Hematopoietic multipotent progenitor cell treated with erythropoietin and hydrocortisone succinate and interleukin-3 and kit ligand, for 4 days (in vitro differentiated cells): ENCODE measurements at regions not wholly inside any gene's neighbourhood (a gene's known extent, or its start where the extent isn't known, plus 50 kb on each side); places are given as distances from the start of the nearest gene placed in this dataset.

Experiments used
- DNase-seq: peaks from one replicate; pipeline ENCODE4 v3.0.0-alpha.2; 2015

- DNase-seq: no peak
Observed at GRCh38 chr20:60729135-60729900, 522.7 kb upstream of the CDH4 start.

GRCh38 chr20:60732322-60732721 lies 519.7 kb upstream of the CDH4 start:
- no peak for DNase-seq

DNA sequence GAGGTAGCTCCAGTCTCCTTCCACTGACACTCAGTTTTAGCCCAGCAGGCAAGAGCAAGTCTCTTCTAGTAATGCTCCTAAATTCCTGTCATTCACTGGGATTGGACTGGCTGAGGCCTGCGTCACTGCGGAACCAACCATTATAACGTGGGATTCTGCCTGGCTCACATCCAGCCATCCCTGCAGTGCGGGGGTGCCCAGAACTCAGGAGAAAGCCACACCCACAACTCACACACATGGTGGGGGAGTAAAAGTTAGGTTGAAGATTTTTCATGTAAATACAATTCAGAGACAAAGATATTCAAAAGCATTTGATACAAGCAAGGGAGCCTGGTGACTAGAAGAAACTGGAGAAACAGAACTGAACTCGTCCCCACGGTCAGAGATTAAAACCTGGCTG lies 504.0 kb upstream of the CDH4 start:
- DNase-seq: no peak

DNA sequence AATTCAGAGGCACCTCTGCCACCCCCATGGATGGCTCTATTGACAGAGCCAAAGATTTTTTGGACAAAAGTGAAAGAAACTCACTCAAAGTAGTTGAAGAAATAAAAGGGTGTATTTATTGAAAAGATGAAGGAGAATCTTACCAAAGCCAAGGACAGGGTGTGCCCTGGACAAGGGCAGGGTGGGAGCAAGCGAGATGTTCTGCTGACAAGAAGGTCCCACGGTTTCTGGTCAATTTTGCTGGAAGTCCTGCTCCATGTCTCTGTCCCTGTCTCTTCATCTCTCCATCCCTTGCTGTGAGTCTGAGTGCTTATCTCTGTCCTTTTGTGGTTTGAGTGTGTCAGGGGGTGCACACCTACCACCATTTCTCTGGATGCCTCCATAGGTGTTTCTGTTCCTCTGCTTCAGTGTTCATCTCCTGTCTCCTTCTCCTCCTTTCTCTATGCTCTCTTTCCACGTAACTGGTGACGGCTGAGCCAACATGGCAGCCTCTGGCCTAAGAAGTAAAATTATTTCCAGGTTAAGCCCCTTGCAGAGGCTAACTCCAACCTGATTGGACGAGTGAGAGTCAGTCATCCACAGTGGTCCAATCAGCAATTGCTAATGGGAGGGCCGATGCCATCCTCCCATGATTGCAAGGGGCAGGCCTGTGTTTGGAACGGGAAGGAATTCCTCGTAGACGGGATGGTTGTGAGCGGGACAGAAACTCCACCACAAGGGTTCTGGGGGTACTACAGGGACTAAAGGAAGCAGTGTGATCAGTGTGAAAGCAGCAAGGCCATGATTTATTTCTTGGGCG lies 502.1 kb upstream of the CDH4 start:
- DNase-seq: no peak

- DNase-seq: no peak
Observed at GRCh38 chr20:60750909-60751308, 501.2 kb upstream of the CDH4 start.

GRCh38 chr20:60751826-60752225 lies 500.2 kb upstream of the CDH4 start:
- DNase-seq: no peak

DNA sequence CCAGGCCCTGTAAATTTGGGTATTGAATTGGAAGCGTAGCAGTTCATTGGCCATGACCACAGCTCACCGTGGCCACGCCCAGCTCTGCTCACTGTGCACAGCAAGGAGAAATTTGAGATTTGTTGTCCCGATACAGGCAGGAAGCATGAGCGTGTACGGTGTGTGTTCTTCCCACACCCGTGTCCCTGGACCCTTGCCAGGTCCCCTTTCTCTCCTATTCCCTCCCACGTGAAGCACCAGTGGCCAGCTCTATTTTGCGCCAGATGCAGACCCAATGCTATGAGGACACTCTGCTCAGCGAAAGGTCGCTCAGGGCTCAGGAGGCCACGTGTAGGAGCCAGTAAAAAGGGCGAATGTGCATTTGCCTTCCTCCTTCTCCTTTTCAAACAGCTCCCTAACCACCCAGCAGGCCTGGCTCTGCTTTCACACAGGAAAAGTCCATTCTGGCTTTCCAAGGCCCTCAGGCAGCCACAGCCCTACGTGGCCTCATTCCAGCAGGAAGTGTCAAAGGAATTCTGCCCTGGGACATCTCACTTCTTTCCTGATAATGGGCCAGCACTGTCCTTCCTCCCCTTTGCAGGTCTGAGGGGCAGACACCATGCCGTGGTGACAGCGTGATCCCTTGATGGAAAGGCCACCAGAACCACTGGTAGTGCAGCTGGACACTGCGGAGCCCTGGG lies 499.2 kb upstream of the CDH4 start:
- DNase-seq: no peak

DNA sequence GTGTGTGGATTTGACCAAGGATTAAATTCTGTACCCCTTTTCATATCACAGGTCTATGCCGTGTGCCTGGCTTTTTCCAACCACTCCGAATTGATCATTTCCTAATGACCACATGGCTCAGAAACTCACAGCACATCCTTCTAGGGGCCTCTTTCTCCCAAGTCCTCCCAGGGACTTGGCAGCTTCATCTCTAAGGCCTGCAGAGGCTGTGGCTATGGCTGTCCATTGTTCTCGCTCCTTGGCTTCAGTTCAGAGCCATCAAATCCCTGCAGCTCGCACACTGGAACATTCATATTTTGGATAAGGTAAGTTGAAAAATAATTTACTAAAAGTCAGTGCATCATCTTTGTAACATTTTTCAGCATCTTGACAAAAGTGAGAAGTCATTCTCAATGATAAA lies 497.2 kb upstream of the CDH4 start:
- no peak for DNase-seq

GRCh38 chr20:60759651-60760050 lies 492.4 kb upstream of the CDH4 start:
- no peak for DNase-seq

DNA sequence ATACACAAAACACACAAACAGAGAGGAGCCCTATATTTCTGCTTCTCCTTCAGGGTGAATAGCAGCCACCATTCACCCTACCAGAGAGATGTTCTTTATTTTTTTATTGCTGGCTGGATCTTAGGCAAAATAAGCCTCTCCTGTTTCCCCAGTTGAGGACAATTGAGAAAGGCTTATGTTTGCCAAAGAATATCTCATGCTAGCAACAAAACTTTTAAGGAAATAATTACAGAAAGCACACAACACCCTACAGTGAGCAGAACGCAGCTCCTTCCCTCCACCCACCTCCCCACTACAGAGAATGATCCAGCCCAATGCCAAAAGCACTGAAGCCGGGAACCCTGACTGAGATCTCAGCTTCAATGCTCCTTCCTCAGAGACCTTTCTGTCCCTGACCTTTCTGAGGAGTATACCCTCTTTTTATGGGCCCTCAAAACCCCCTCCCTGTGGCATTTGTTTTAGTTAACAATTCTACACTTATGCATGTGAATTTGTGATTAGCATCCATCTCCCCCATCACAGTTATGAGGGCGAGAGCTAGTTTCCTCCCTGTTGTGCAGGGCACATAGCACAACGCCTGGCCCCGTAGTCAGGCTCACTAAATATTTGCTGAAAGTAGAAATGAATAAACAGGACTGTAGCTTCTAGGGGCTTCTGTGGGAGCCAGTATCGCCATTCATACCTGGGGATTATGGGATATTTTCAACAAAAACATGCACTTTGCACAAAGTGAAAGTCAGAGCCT lies 491.6 kb upstream of the CDH4 start:
- DNase-seq: no peak

GRCh38 chr20:60761056-60761455 lies 491.0 kb upstream of the CDH4 start:
- no peak for DNase-seq

DNA sequence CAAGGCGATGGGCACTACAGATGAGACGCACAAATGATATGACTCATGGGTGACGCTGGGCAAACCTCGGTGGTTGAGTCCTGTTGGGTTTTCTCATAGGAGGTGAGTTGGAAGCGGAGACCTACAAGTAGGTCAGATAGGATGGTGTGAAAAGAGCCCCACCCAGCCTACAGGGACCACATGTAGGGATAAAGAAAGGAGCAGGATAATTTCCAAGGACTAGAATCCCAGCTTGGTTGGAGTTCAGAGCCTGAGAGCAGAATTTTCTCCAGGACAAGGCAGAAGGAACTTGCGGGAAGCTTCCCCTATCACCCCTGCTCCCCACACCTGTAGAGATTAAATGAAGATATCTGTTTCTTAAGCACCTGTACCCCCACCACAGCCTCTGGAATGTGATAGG lies 489.7 kb upstream of the CDH4 start:
- no peak for DNase-seq

- no peak for DNase-seq
Observed at GRCh38 chr20:60764328-60764727, 487.7 kb upstream of the CDH4 start.

DNA sequence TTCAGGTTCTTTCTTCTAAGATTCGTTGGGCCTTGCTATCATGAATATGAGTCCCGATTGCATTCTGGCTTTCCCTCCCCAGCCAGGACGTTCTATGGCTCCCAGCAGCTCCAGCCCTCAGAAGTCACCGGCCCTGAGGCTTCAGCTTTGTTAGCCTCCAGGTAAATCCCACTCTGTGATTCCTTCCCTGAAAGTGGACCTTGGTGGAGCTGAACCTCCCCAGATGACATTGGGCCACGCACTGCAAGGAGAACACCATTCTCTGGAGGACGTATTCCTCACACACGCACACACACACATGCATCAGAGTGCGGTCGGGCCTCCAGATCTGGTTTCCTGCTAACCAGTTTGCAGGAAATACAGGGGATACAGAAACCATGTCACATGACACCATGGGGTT lies 487.3 kb upstream of the CDH4 start:
- no peak for DNase-seq

- no peak for DNase-seq
Observed at GRCh38 chr20:60765821-60766403, 486.1 kb upstream of the CDH4 start.

DNA sequence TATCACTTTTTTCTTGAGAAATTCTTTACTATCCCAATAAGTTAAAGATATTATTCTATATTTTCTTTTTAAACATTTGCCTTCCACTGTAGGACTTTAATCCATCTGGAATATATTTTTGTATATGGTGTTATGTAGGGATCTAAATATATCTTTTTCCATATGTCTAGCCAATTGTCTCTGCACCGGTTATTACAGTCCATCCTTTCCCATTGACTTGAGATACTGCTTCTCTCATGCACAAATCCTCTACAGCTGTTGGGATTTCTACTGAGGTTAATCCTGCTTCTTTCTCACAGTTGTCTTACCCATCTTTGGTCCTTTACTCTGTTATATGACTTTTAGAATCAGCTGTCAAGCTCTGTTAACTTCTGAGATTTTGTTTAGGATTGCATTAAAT lies 483.8 kb upstream of the CDH4 start:
- no peak for DNase-seq

GRCh38 chr20:60780388-60781025 lies 471.6 kb upstream of the CDH4 start:
- DNase-seq: no peak

GRCh38 chr20:60782959-60783625 lies 469.0 kb upstream of the CDH4 start:
- DNase-seq: no peak

DNA sequence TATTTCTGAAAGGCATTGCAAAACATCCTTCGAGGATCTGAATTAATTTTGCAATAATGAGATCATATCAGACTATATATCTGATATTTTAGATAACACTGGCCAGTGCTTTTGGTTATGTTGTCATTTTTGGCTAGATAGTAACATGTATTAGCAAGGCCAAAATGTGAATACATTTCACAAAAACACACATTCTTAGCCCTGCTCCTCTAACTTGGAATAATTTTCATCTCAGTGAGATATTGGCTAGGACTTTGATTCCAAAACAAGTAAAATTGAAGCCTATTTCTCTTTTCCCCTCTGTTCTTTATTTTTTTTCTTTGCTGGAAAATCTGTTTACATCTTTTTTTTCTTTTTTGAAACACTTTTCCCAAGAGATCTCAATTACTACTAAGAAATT lies 466.8 kb upstream of the CDH4 start:
- peak; percentile 7 for DNase-seq

DNA sequence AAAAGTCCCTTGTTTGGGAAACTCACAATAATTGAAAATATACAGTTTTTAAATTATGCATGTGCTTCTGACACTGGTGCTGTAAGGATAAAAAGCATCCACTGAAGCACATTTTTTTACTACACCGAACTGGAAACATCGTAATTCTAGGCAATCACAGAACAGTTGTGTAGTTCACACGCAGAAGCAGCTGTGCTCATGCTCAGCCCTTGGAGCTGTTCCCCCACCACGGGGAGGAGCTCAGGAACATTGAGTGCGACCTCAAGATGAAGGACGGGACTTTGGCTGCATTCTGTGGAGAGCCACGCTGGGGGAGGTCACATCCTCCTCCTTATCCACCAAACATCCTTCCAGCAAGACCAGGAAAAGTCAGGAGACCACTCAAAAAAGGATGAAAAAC lies 466.3 kb upstream of the CDH4 start:
- DNase-seq: no peak

- DNase-seq: no peak
Observed at GRCh38 chr20:60786686-60787217, 465.3 kb upstream of the CDH4 start.
